DND-41 (cell line): ENCODE measurements at regions not wholly inside any gene's neighbourhood (a gene's known extent, or its start where the extent isn't known, plus 50 kb on each side); places are given as distances from the start of the nearest gene placed in this dataset.

Experiments used
- CTCF ChIP-seq: IDR thresholded peaks from 2 replicates; pipeline ENCODE4 v1.5.1; 2012; ENCODE audit warnings: borderline replicate concordance, low read length, moderate library complexity, mild to moderate bottlenecking; ENCODE audit not compliant: poor library complexity, severe bottlenecking; ENCODE audit errors: extremely low read depth
- EZH2 ChIP-seq: IDR thresholded peaks from 3 replicates; pipeline ENCODE4 v1.6.1; 2012; ENCODE audit warnings: borderline replicate concordance, low read depth, mild to moderate bottlenecking, moderate library complexity, low read length, inconsistent platforms; ENCODE audit not compliant: severe bottlenecking

- TF ChIP-seq CTCF (no peak), EZH2 (no peak)
These were observed 699.2 kb upstream of the RBFOX1 start for GRCh38 chr16:6633456-6633855.
